ENCODE measurements at regions not wholly inside any gene's neighbourhood (a gene's known extent, or its start where the extent isn't known, plus 50 kb on each side); places are given as distances from the start of the nearest gene placed in this dataset.

DNA sequence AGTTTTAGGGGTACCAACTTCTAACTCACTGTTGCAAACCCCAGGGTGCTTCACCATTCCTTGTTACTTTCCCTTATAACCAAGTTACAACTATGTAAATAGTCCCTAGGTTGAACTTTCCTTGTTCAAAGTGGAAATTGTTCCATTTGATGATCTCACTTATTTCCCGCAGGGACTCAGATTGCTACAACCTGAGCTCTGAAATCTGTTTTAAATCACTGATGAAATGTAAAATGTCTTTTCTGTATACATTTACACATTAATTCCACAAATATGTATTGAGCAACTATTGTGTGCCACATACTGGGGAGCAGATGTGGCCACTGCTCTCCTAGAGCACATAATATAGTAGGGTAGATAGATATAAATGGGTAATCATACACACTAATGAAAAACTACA is 69.1 kb upstream of the TARS1 start:
- DNase-seq (ENCODE audit: insufficient read length, low spot score) (no peak), FAIRE-seq (no peak)
- TF ChIP-seq POLR2A (IDR thresholded peaks at IDR 0.05; ENCODE audit: low read depth, low read length), result no peak

DNA sequence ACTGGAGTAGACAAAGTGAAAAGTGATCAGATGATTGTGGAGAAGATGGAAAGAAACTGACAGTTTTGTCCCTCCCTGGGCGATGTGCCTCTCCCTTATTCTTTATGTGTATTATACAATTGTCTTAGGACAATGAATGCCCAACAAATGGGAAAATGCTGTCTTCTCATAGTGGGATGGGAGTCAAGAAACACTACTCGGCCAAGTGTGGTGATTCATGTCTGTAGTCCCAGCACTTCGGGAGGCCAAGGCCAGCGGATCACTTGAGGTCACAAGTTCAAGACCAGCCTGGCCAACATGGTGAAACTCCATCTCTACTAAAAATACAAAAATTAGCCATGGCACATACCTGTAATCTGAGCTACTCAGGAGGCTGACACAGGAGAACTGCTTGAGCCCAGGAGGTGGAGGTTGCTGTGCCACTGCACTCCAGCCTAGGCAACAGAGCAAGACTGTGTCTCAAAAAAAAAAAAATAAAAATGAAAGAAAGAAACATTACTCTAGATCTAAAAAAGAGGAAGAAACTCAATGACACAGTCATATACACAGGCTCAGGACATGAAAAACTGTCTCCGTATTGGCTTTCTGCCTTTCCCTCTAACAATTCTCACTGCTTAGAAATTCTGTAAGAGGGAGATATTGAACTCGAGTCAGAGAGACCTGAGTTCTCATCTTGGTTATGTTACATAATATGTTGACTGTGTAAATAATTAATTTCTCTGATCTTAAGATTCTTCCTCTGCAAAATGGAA is 67.9 kb upstream of the TARS1 start:
- no peak for FAIRE-seq
- no peak for DNase-seq (ENCODE audit: insufficient read length, low spot score)
- TF ChIP-seq POLR2A (IDR thresholded peaks at IDR 0.05; ENCODE audit: low read depth, low read length), result no peak

DNA sequence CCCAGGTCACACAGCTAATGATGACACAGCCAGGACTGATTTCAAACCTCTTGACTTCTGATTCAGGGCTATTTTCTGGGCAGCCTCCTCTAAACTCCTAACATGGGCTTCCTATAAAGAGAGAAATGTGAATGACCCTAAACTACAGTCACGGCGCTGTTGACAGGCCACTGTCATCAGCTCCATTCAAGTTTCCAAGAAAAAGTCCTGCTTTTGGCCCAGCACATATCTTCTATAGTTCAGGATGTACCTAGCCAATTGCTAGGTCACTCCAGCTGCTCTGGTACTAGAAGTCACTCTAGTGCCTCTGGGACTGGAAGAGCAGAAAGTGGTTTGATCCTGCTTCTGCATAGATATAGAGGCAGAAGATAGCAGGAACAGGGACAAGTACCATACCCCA is 64.9 kb upstream of the TARS1 start:
- TF ChIP-seq POLR2A (IDR thresholded peaks at IDR 0.05; ENCODE audit: low read depth, low read length), result no peak
- DNase-seq (ENCODE audit: insufficient read length, low spot score) (no peak), FAIRE-seq (no peak)

DNA sequence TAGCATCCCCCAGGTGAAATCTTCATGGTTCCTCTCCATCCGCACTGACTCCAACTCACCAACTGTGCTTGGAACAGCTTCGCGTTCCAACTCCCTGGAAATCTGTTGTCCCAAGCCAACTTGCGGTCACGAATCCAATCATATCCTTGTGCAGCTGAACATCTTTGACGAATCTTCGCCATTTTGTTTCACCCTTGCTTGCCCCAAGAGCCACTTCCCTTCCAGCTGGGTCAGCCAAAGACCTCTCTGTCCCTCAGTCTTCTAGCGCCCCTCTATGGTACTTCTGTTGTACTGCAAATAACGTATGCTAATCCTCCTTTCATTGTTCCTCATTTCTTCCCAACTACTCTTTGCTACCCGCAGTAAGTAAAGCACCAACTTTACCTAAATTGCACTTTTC is 61.0 kb upstream of the TARS1 start:
- FAIRE-seq (peak; percentile 85), DNase-seq (ENCODE audit: insufficient read length, low spot score) (peak; percentile 15)
- TF ChIP-seq POLR2A (IDR thresholded peaks at IDR 0.05; ENCODE audit: low read depth, low read length), result no peak

DNA sequence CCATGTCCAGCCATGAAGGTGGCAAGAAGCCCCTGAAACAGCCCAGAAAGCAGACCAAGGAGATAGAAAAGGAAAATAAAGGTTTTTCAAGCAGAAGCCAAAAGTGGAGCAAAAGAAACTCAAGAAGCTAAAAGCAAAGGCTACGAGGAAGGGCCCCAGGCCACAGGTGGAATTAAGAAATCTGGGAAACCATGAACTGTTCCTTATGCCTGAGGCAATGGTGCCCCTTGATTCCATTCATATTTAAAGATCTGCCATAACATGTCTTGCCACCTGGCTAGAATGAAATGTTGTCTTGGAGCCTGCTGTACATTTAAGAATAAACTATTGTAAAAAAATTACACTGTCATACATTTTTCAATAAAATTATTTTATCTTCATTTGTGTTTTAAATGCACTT is 59.5 kb upstream of the TARS1 start:
- no peak for DNase-seq (ENCODE audit: insufficient read length, low spot score)
- no peak for FAIRE-seq
- no peak for TF ChIP-seq POLR2A (IDR thresholded peaks at IDR 0.05; ENCODE audit: low read depth, low read length)
